HL-60 (cell line): ENCODE measurements at regions not wholly inside any gene's neighbourhood (a gene's known extent, or its start where the extent isn't known, plus 50 kb on each side); places are given as distances from the start of the nearest gene placed in this dataset.

Source experiments
- DNase-seq, 2 experiments: peaks; one replicate each; pipeline ENCODE4 v3.0.0-alpha.2; 2010 to 2020; ENCODE audit warnings: low read depth in 1 of 2, low spot score in 1 of 2
- H3K27ac ChIP-seq: fragments of 250-450 bp; sonication (Bioruptor Pico); replicated peaks from 2 replicates; pipeline ENCODE4 v1.5.1; 2020; ENCODE audit warnings: mild to moderate bottlenecking, moderate library complexity
- H3K27me3 ChIP-seq: fragments of 250-450 bp; sonication (Bioruptor Pico); 2 replicates; pipeline ENCODE4 v1.5.1; 2021; ENCODE audit warnings: mild to moderate bottlenecking, moderate library complexity; ENCODE audit not compliant: insufficient read depth, poor library complexity, severe bottlenecking
- H3K4me3 ChIP-seq: replicated peaks from 2 replicates; pipeline ENCODE4 v1.5.1; 2011; ENCODE audit warnings: mild to moderate bottlenecking, control low read depth, low read length; ENCODE audit not compliant: insufficient read depth
- CTCF ChIP-seq: IDR thresholded peaks from one replicate; pipeline ENCODE4 v1.5.1; 2011; ENCODE audit warnings: low read length, control low read depth, inconsistent platforms; ENCODE audit not compliant: insufficient read depth
- GABPA ChIP-seq: IDR thresholded peaks from 2 replicates; pipeline ENCODE4 v1.6.1; 2012; ENCODE audit warnings: low read depth
- POLR2AphosphoS5 ChIP-seq: IDR thresholded peaks from 2 replicates; pipeline ENCODE4 v1.6.1; 2012; ENCODE audit warnings: low read depth
- SPI1 ChIP-seq: IDR thresholded peaks from 2 replicates; pipeline ENCODE4 v1.6.1; 2012; ENCODE audit warnings: low read depth, mild to moderate bottlenecking, borderline replicate concordance
- TF ChIP-seq, protein P1 (sequence below): IDR thresholded peaks from 2 replicates; pipeline ENCODE4 v1.6.1; 2012; ENCODE audit warnings: low read depth; ENCODE audit not compliant: insufficient replicate concordance

DNA sequence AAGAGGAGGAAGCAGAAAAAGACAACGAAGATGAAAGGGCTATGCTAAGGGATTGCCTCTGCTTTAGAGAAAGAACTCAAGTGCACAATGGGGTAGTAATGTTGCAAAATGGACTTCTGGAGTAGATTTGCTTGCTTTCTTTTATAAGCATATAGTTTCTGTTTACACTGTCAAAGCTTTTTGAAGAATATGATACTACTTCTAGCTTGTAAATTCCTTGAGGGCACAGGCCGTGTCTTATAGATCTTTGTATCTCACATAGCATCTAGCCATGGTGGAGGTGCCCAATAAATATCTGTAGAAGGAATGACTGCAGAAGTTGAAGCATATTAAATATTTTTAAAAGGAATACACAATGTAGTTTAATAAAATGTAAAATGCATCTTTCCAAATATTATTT is 147.8 kb upstream of the ZIC3 start:
- TF ChIP-seq SPI1: no peak
- TF ChIP-seq CTCF: no peak
- TF ChIP-seq, protein P1, sequence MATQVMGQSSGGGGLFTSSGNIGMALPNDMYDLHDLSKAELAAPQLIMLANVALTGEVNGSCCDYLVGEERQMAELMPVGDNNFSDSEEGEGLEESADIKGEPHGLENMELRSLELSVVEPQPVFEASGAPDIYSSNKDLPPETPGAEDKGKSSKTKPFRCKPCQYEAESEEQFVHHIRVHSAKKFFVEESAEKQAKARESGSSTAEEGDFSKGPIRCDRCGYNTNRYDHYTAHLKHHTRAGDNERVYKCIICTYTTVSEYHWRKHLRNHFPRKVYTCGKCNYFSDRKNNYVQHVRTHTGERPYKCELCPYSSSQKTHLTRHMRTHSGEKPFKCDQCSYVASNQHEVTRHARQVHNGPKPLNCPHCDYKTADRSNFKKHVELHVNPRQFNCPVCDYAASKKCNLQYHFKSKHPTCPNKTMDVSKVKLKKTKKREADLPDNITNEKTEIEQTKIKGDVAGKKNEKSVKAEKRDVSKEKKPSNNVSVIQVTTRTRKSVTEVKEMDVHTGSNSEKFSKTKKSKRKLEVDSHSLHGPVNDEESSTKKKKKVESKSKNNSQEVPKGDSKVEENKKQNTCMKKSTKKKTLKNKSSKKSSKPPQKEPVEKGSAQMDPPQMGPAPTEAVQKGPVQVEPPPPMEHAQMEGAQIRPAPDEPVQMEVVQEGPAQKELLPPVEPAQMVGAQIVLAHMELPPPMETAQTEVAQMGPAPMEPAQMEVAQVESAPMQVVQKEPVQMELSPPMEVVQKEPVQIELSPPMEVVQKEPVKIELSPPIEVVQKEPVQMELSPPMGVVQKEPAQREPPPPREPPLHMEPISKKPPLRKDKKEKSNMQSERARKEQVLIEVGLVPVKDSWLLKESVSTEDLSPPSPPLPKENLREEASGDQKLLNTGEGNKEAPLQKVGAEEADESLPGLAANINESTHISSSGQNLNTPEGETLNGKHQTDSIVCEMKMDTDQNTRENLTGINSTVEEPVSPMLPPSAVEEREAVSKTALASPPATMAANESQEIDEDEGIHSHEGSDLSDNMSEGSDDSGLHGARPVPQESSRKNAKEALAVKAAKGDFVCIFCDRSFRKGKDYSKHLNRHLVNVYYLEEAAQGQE: no peak
- TF ChIP-seq POLR2AphosphoS5: no peak
- TF ChIP-seq GABPA: no peak
- Histone ChIP-seq H3K27ac (no peak overlapping the region), H3K27me3 (peaks cover 1% of the 10 kb centered on the region), H3K4me3 (no peak overlapping the region)
- no peak for DNase-seq

DNA sequence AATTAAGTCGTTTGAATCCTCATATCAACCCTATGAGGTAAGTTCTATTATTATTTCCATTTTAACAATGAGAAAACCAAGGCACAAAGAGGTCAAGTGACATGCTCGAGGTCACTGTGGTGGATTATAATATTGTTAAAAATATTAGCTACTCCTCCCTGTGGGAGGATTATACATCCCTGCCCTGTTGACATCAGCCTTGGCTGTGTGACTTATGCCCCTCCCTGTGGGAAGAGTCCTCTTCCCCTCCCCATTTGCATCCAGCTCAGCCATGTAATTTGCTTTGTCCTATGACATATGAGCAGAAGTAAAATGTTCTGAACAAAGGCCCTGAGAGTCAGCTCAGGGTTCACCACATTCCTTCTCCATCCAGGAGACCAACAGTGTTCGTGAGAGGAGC is 152.7 kb upstream of the ZIC3 start:
- no peak for TF ChIP-seq CTCF
- no peak for TF ChIP-seq GABPA
- TF ChIP-seq SPI1: no peak
- TF ChIP-seq, protein P1: no peak
- no peak for TF ChIP-seq POLR2AphosphoS5
- Histone ChIP-seq H3K4me3 (no peak overlapping the region), H3K27ac (no peak overlapping the region), H3K27me3 (no peaks in the 10 kb centered on the region)
- no peak for DNase-seq

GRCh38 chrX:137405449-137406140 is 160.3 kb upstream of the ZIC3 start:
- no peaks in the 10 kb centered on the region for H3K27me3 ChIP-seq
- no peak for TF ChIP-seq SPI1
- no peak overlapping the region for H3K27ac ChIP-seq

GRCh38 chrX:137401092-137401491 is 164.8 kb upstream of the ZIC3 start:
- Histone ChIP-seq H3K27ac (no peak overlapping the region), H3K27me3 (peaks cover 3% of the 10 kb centered on the region), H3K4me3 (no peak overlapping the region)
- TF ChIP-seq, protein P1: no peak
- TF ChIP-seq SPI1: no peak
- no peak for TF ChIP-seq POLR2AphosphoS5
- TF ChIP-seq CTCF: no peak
- TF ChIP-seq GABPA: no peak
- DNase-seq: no peak

More at GRCh38 chrX:137405449-137406140, 160.3 kb upstream of the ZIC3 start:
- no peak overlapping the region for H3K4me3 ChIP-seq
- no peak for DNase-seq
